Peyer's patch (tissue), 4 donors: ENCODE measurements at regions not wholly inside any gene's neighbourhood (a gene's known extent, or its start where the extent isn't known, plus 50 kb on each side); places are given as distances from the start of the nearest gene placed in this dataset.

Experiments
- DNase-seq, 3 donors: peaks; one replicate each; pipeline ENCODE4 v3.0.0-alpha.2; 2017 to 2019
- H3K27ac ChIP-seq, 4 donors: fragments of 200-600 bp; sonication (generic); one replicate each; pipeline ENCODE4 v1.5.1; 2016 to 2019
- H3K27me3 ChIP-seq, 2 donors: fragments of 200-600 bp; sonication (generic); one replicate each; pipeline ENCODE4 v1.5.1; 2019
- H3K36me3 ChIP-seq, 3 donors: fragments of 200-600 bp; sonication (generic); one replicate each; pipeline ENCODE4 v1.5.1; 2016 to 2019
- H3K4me1 ChIP-seq, 4 donors: fragments of 200-600 bp; sonication (generic); one replicate each; pipeline ENCODE4 v1.5.1; 2016 to 2019
- H3K4me3 ChIP-seq, 4 donors: fragments of 200-600 bp; sonication (generic); 1 replicate in 3 of 4; 2 replicates in 1 of 4; pipeline ENCODE4 v1.5.1; 2016 to 2019; ENCODE audit warnings: mild to moderate bottlenecking in 1 of 4
- H3K9me3 ChIP-seq, 4 donors: fragments of 200-600 bp; sonication (generic); one replicate each; pipeline ENCODE4 v1.5.1; 2016 to 2019; ENCODE audit warnings: mild to moderate bottlenecking in 1 of 4
- CTCF ChIP-seq, 6 experiments: fragments of 450-650 bp in 4 of 6; fragments of 200-600 bp in 2 of 6; sonication (generic) in 1 of 6; IDR thresholded peaks; one replicate each; pipeline ENCODE4 v1.5.1; 2017 to 2019; ENCODE audit warnings: antibody characterized with exemption in 6 of 6, mild to moderate bottlenecking in 3 of 6, moderate library complexity in 1 of 6
- POLR2A ChIP-seq, 2 donors: fragments of 450-650 bp; IDR thresholded peaks; one replicate each; pipeline ENCODE4 v1.5.1; 2017; ENCODE audit warnings: antibody characterized with exemption in 2 of 2, mild to moderate bottlenecking in 2 of 2, moderate library complexity in 2 of 2

DNA sequence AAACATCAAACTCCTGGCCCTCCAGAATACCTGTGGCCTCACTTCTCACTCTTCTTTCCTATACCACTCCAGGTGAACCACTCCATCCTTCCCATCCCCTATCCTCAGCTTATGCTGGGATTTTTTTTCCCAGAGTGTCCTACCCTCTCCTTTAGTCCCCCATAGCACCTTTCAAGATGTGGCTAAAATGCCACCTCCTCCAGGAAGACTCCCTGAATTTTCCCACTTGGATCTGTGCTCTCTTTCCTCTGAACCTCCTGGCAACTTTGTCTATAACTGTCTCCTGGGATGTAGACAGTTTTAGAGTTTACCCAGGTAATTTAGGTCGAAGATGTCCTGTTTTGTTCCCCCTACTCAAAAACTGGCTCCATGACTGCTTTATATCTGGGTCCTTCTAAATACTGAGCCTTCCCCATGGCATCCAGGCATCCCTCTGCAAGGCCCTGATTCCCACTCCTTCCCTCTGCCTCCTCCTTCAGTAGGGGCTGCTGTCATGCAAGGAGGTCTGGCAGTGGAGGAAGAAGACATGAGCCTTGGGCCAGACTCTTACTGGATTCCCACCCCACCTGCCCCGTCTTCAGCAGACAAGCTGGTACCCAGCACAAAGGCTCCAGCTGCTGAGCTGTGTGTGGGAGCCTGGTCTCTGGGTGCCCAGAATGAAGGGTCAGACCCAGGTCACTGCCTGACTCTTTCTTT is 161.5 kb downstream of the SMAD6 start:
- Histone ChIP-seq H3K4me1 (peaks cover 0 to 6% (median 0%) of the 10 kb centered on the region in 4 donors), H3K27ac (no peak overlapping the region), H3K4me3 (no peak overlapping the region), H3K36me3 (no peaks in the 10 kb centered on the region), H3K27me3 (no peaks in the 10 kb centered on the region), H3K9me3 (no peaks in the 10 kb centered on the region)
- DNase-seq: peak in 1 of 3 donors; percentile 33
- no peak for TF ChIP-seq CTCF (IDR thresholded peaks at IDR 0.05)

- DNase-seq: peak in 1 of 3 donors; percentile 32
- Histone ChIP-seq H3K27ac (no peak overlapping the region), H3K4me3 (no peak overlapping the region), H3K4me1 (peaks cover 0 to 6% (median 0%) of the 10 kb centered on the region in 4 donors), H3K36me3 (no peaks in the 10 kb centered on the region), H3K9me3 (no peaks in the 10 kb centered on the region), H3K27me3 (no peaks in the 10 kb centered on the region)
- TF ChIP-seq CTCF (IDR thresholded peaks at IDR 0.05): no peak
- no peak for TF ChIP-seq POLR2A (IDR thresholded peaks at IDR 0.05)
These were observed 162.2 kb downstream of the SMAD6 start for GRCh38 chr15:66864086-66864830.

DNA sequence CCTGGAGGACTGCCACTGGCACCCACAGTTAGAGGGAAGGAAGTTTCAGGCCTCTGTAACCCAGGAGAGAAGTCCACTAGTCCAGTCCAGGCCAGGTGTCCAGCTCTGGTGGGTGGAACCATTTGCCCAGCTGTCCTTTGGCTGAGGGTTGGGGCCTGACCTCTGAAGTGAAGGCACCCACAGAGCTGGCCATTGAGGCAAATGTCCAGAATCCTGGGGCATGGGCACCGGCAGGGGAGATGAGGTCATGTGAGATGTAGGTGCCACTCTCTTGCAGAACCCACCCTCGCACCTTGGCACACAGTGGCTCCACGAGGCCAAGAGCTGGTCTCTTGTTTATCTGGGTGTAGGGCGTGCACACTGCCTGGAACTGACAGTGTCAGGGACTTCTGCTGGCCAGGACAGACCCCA is 162.8 kb downstream of the SMAD6 start:
- TF ChIP-seq POLR2A (IDR thresholded peaks at IDR 0.05) (no peak), CTCF (IDR thresholded peaks at IDR 0.05) (no peak)
- H3K9me3 ChIP-seq: no peaks in the 10 kb centered on the region
- peaks cover 0 to 6% (median 0%) of the 10 kb centered on the region in 4 donors for H3K4me1 ChIP-seq
- no peak overlapping the region for H3K27ac ChIP-seq
- no peak overlapping the region for H3K4me3 ChIP-seq
- DNase-seq: peak in 1 of 3 donors; percentile 42
- H3K27me3 ChIP-seq: no peaks in the 10 kb centered on the region
- H3K36me3 ChIP-seq: no peaks in the 10 kb centered on the region

DNA sequence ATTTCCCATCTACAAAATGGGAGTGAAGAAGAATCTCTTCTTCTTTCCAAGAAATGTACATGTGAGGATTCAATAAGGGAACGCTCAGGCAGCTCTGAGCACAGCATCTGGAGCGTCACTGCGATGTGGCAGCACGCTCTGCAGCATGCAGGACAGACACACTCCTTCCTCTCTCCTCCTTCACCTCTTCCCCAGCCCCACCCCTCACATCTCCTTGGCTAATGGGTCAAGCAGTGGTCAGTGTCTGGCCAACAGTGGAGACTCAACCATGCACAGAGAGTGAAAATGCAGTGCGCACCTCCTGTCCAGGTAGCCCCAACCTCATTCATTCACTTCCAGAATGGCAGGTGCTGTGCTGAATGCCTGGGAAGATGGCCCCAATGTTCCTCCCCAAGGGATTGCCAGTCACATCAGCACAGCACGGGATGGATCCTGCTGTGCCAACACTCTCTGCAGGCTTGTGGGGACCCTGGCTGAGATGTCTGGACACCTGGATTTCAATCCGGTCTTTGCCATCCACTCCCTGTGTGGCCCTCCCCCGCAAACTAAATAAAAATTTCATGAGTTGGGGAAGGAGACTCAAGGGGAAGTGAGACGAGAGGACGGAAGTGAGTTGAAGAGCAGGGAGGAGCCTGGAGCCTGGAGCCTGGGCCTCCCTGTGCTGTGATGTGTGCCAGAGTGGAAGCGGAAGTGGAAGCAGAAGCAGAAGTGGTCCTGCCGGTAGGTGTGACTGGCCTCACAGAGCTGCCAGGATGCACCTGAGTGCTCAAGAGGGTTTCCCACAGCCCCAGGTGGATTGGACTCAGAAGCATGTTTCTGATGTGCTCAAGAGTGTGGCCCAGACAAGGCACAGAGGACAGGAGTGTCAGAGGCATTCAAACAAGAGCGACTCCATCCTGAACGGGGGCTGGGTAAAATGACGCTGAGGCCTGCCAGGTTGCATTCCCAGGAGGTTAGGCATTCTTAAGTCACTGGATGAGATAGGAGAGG is 163.9 kb downstream of the SMAD6 start:
- peak in 2 of 3 donors; percentile 82 to 88 for DNase-seq
- TF ChIP-seq POLR2A (IDR thresholded peaks at IDR 0.05) (no peak), CTCF (IDR thresholded peaks at IDR 0.05) (no peak)

DNA sequence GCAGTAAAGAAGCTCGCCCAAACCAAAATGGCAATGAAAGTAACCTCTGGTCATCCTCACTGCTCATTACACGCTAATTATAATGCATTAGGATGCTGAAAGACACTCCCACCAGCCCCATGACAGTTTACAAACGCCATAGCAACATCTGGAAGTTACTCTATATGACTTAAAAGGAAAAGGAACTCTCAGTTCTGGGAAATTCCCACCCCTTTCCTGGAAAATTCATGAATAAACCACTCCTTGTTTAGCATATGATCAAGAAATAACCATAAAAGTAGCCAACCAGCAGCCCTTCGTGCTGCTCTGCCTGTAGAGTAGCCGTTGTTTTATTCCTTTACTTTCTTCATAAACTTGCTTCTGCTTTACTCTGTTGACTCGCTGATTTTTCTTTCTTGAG is 164.6 kb downstream of the SMAD6 start:
- Histone ChIP-seq H3K27ac (no peak overlapping the region), H3K27me3 (no peaks in the 10 kb centered on the region), H3K36me3 (no peaks in the 10 kb centered on the region), H3K9me3 (no peaks in the 10 kb centered on the region), H3K4me1 (peaks cover 0 to 6% (median 0%) of the 10 kb centered on the region in 4 donors), H3K4me3 (no peak overlapping the region)
- TF ChIP-seq CTCF (IDR thresholded peaks at IDR 0.05) (no peak), POLR2A (IDR thresholded peaks at IDR 0.05) (no peak)
- peak in 1 of 3 donors; percentile 3 for DNase-seq

More for the DNA sequence above, 163.9 kb downstream of the SMAD6 start:
- Histone ChIP-seq H3K4me1 (peaks cover 0 to 6% (median 0%) of the 10 kb centered on the region in 4 donors), H3K27ac (peak overlapping the region in 1 of 4 donors; percentile 32), H3K9me3 (no peaks in the 10 kb centered on the region), H3K36me3 (no peaks in the 10 kb centered on the region), H3K27me3 (no peaks in the 10 kb centered on the region), H3K4me3 (no peak overlapping the region)
